ENCODE measurements at regions not wholly inside any gene's neighbourhood (a gene's known extent, or its start where the extent isn't known, plus 50 kb on each side); places are given as distances from the start of the nearest gene placed in this dataset.

DNA sequence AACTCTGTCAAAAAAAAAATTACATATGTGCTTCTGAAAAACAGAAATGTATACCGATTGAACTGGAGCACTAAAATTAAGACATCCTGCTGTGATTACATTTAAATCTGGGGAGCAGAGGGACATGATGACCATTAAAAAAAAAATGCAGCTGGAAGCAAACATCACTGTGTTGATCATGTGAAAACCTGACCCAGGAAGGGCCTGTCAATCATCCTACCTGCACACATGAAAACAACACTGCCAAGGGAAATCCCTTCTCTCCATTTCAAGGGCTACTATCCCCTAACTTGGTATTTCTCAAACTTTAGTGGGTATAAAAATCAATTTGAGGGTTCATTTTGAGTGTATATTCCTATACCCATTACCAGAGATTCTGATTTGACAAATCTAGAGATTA is 719.9 kb upstream of the CBLB start:
- no peak overlapping the region for H2AFZ ChIP-seq (ENCODE audit: low read length)
- H3K9me2 ChIP-seq (replicated peaks; ENCODE audit: low read depth, low read length), result no peaks in the 10 kb centered on the region
- no peaks in the 10 kb centered on the region for H3K79me2 ChIP-seq (ENCODE audit: insufficient read depth, low read length)
- peaks cover 9% of the 10 kb centered on the region for H3K4me1 ChIP-seq (ENCODE audit: insufficient read depth, low read length, poor library complexity, severe bottlenecking)
- no peak overlapping the region for H3K4me3 ChIP-seq (ENCODE audit: low read length, poor library complexity, severe bottlenecking)
- H3K36me3 ChIP-seq (ENCODE audit: insufficient read depth, low read length), result no peaks in the 10 kb centered on the region
- H3K27me3 ChIP-seq (ENCODE audit: insufficient read depth, low read length, poor library complexity, severe bottlenecking), result no peaks in the 10 kb centered on the region
- H3K9me3 ChIP-seq (ENCODE audit: insufficient read depth, low read depth, low read length), result no peaks in the 10 kb centered on the region
- no peaks in the 10 kb centered on the region for H4K20me1 ChIP-seq (ENCODE audit: insufficient read depth, low read length, poor library complexity, severe bottlenecking)
- H3K9ac ChIP-seq (ENCODE audit: low read depth, low read length, poor library complexity, severe bottlenecking), result no peak overlapping the region
- no peaks in the 10 kb centered on the region for H3F3A ChIP-seq (ENCODE audit: low read depth)
- no peak for TF ChIP-seq CTCF (conservative IDR thresholded peaks at IDR 0.05; ENCODE audit: low read length)
- TF ChIP-seq EZH2phosphoT487 (IDR thresholded peaks at IDR 0.05; ENCODE audit: borderline replicate concordance), result no peak
- H3K4me2 ChIP-seq (ENCODE audit: low read depth, low read length, poor library complexity, severe bottlenecking), result no peak overlapping the region

GRCh38 chr3:106589311-106589942 is 720.6 kb upstream of the CBLB start:
- Histone ChIP-seq H3K9me2 (replicated peaks; ENCODE audit: low read depth, low read length) (no peaks in the 10 kb centered on the region), H4K20me1 (ENCODE audit: insufficient read depth, low read length, poor library complexity, severe bottlenecking) (no peaks in the 10 kb centered on the region), H3K36me3 (ENCODE audit: insufficient read depth, low read length) (no peaks in the 10 kb centered on the region), H3K79me2 (ENCODE audit: insufficient read depth, low read length) (no peaks in the 10 kb centered on the region), H2AFZ (ENCODE audit: low read length) (no peak overlapping the region), H3K9ac (ENCODE audit: low read depth, low read length, poor library complexity, severe bottlenecking) (no peak overlapping the region), H3K4me3 (ENCODE audit: low read length, poor library complexity, severe bottlenecking) (no peak overlapping the region), H3K9me3 (ENCODE audit: insufficient read depth, low read depth, low read length) (no peaks in the 10 kb centered on the region), H3K4me2 (ENCODE audit: low read depth, low read length, poor library complexity, severe bottlenecking) (no peak overlapping the region), H3F3A (ENCODE audit: low read depth) (no peaks in the 10 kb centered on the region), H3K27me3 (ENCODE audit: insufficient read depth, low read length, poor library complexity, severe bottlenecking) (no peaks in the 10 kb centered on the region), H3K4me1 (ENCODE audit: insufficient read depth, low read length, poor library complexity, severe bottlenecking) (peaks cover 2% of the 10 kb centered on the region)
- no peak for TF ChIP-seq CTCF (conservative IDR thresholded peaks at IDR 0.05; ENCODE audit: low read length)
- no peak for TF ChIP-seq EZH2phosphoT487 (IDR thresholded peaks at IDR 0.05; ENCODE audit: borderline replicate concordance)

DNA sequence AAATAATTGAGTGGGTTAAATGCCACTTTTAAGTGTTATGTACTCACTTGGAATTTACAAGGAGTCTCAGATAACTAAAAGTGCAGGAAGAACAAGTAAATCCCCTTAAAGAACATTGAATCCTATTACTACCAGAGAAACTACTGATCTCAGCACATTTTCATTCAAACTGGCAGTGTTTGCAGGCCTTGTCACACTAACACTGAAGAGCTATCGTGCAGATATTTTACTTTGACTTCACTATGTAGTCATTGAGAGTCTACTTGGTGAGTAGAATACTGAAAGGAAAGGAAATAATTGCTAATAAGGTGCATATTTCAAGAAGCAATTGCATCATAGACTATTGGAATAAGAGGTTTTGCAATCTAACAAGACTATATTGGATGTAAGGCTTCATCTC is 721.4 kb upstream of the CBLB start:
- no peaks in the 10 kb centered on the region for H4K20me1 ChIP-seq (ENCODE audit: insufficient read depth, low read length, poor library complexity, severe bottlenecking)
- TF ChIP-seq EZH2phosphoT487 (IDR thresholded peaks at IDR 0.05; ENCODE audit: borderline replicate concordance), result no peak
- TF ChIP-seq CTCF (conservative IDR thresholded peaks at IDR 0.05; ENCODE audit: low read length), result no peak
- no peak overlapping the region for H3K4me2 ChIP-seq (ENCODE audit: low read depth, low read length, poor library complexity, severe bottlenecking)
- H3K9ac ChIP-seq (ENCODE audit: low read depth, low read length, poor library complexity, severe bottlenecking), result no peak overlapping the region
- H3K36me3 ChIP-seq (ENCODE audit: insufficient read depth, low read length), result no peaks in the 10 kb centered on the region
- no peaks in the 10 kb centered on the region for H3K9me3 ChIP-seq (ENCODE audit: insufficient read depth, low read depth, low read length)
- H2AFZ ChIP-seq (ENCODE audit: low read length), result 0 out of 2 replicates have a peak overlapping the region, but pooled peaks have one; percentile 29
- no peak overlapping the region for H3K4me3 ChIP-seq (ENCODE audit: low read length, poor library complexity, severe bottlenecking)
- H3K79me2 ChIP-seq (ENCODE audit: insufficient read depth, low read length), result no peaks in the 10 kb centered on the region
- no peaks in the 10 kb centered on the region for H3F3A ChIP-seq (ENCODE audit: low read depth)
- H3K9me2 ChIP-seq (replicated peaks; ENCODE audit: low read depth, low read length), result no peaks in the 10 kb centered on the region
- H3K27me3 ChIP-seq (ENCODE audit: insufficient read depth, low read length, poor library complexity, severe bottlenecking), result no peaks in the 10 kb centered on the region
- no peaks in the 10 kb centered on the region for H3K4me1 ChIP-seq (ENCODE audit: insufficient read depth, low read length, poor library complexity, severe bottlenecking)
